ENCODE measurements at regions not wholly inside any gene's neighbourhood (a gene's known extent, or its start where the extent isn't known, plus 50 kb on each side); places are given as distances from the start of the nearest gene placed in this dataset.
"Not testable (repeated sequence)": the region's sequence is repeated elsewhere in the genome, so short reads cannot be mapped to it uniquely, and the experiment has no call there.

GRCh38 chr9:102642651-102643050, 352.5 kb upstream of the CYLC2 start:
- Histone ChIP-seq H3K27me3 (ENCODE audit: control insufficient read depth, insufficient read depth, low read length) (no peaks in the 10 kb centered on the region), H3K4me3 (ENCODE audit: low read depth, low read length) (no peak overlapping the region), H3K36me3 (ENCODE audit: control insufficient read depth, insufficient read depth, low read length) (no peaks in the 10 kb centered on the region), H3K9me3 (ENCODE audit: control insufficient read depth in 2 of 2, low read length in 2 of 2) (peaks cover 0 to 2% of the 10 kb centered on the region in 2 experiments), H3K27ac (ENCODE audit: insufficient read depth, low read length, poor library complexity, severe bottlenecking) (no peak overlapping the region), H3K4me1 (ENCODE audit: control insufficient read depth, insufficient read depth, low read length, poor library complexity, severe bottlenecking) (no peaks in the 10 kb centered on the region)
- no peak for DNase-seq
- Mint-ChIP-seq H3K36me3 (no peaks in the 10 kb centered on the region), H3K9me3 (peaks cover 0 to 8% (median 3%) of the 10 kb centered on the region in 7 donors), H3K27me3 (no peaks in the 10 kb centered on the region), H3K4me3 (no peak overlapping the region), H3K27ac (no peak overlapping the region), H3K4me1 (no peaks in the 10 kb centered on the region)
- no peak for ATAC-seq (ENCODE audit: low read depth in 2 of 2)

GRCh38 chr9:102631559-102631958, 363.6 kb upstream of the CYLC2 start:
- no peaks in the 10 kb centered on the region for H3K27me3 ChIP-seq (ENCODE audit: control insufficient read depth, insufficient read depth, low read length)
- no peak overlapping the region for H3K27ac ChIP-seq (ENCODE audit: insufficient read depth, low read length, poor library complexity, severe bottlenecking)
- Mint-ChIP-seq H3K27ac (no peak overlapping the region), H3K9me3 (peaks cover 0 to 21% (median 6%) of the 10 kb centered on the region in 7 donors), H3K27me3 (no peaks in the 10 kb centered on the region), H3K4me3 (no peak overlapping the region), H3K4me1 (no peaks in the 10 kb centered on the region), H3K36me3 (no peaks in the 10 kb centered on the region)
- no peaks in the 10 kb centered on the region for H3K36me3 ChIP-seq (ENCODE audit: control insufficient read depth, insufficient read depth, low read length)
- no peaks in the 10 kb centered on the region for H3K4me1 ChIP-seq (ENCODE audit: control insufficient read depth, insufficient read depth, low read length, poor library complexity, severe bottlenecking)
- peak in 1 of 3 donors; percentile 0 for DNase-seq
- no peak for ATAC-seq (ENCODE audit: low read depth in 2 of 2)
- no peak overlapping the region for H3K4me3 ChIP-seq (ENCODE audit: low read depth, low read length)
- H3K9me3 ChIP-seq (ENCODE audit: control insufficient read depth in 2 of 2, low read length in 2 of 2), result no peaks in the 10 kb centered on the region

GRCh38 chr9:102609461-102609860, 385.7 kb upstream of the CYLC2 start:
- H3K4me1 Mint-ChIP-seq, result no peaks in the 10 kb centered on the region
- DNase-seq (no peak), ATAC-seq (ENCODE audit: low read depth in 2 of 2) (no peak)
- H3K9me3 Mint-ChIP-seq, result peaks cover 0 to 13% (median 2%) of the 10 kb centered on the region in 7 donors
- Histone ChIP-seq H3K4me3 (ENCODE audit: low read depth, low read length) (no peak overlapping the region), H3K9me3 (ENCODE audit: control insufficient read depth in 2 of 2, low read length in 2 of 2) (peaks cover 0 to 4% of the 10 kb centered on the region in 2 experiments), H3K27me3 (ENCODE audit: control insufficient read depth, insufficient read depth, low read length) (no peaks in the 10 kb centered on the region), H3K27ac (ENCODE audit: insufficient read depth, low read length, poor library complexity, severe bottlenecking) (no peak overlapping the region), H3K36me3 (ENCODE audit: control insufficient read depth, insufficient read depth, low read length) (no peaks in the 10 kb centered on the region), H3K4me1 (ENCODE audit: control insufficient read depth, insufficient read depth, low read length, poor library complexity, severe bottlenecking) (no peaks in the 10 kb centered on the region)
- H3K4me3 Mint-ChIP-seq, result no peak overlapping the region
- no peaks in the 10 kb centered on the region for H3K27me3 Mint-ChIP-seq
- no peak overlapping the region for H3K27ac Mint-ChIP-seq
- H3K36me3 Mint-ChIP-seq, result no peaks in the 10 kb centered on the region

- not testable (repeated sequence) for H3K27ac Mint-ChIP-seq; ATAC-seq (ENCODE audit: low read depth in 2 of 2); H3K27me3 ChIP-seq (ENCODE audit: control insufficient read depth, insufficient read depth, low read length)
Observed at GRCh38 chr9:102603198-102604195, 391.6 kb upstream of the CYLC2 start.

GRCh38 chr9:102594241-102594640, 400.9 kb upstream of the CYLC2 start:
- no peak overlapping the region for H3K4me3 ChIP-seq (ENCODE audit: low read depth, low read length)
- no peak for DNase-seq
- no peak overlapping the region for H3K27ac Mint-ChIP-seq
- no peak overlapping the region for H3K4me3 Mint-ChIP-seq
- no peaks in the 10 kb centered on the region for H3K4me1 Mint-ChIP-seq
- no peaks in the 10 kb centered on the region for H3K4me1 ChIP-seq (ENCODE audit: control insufficient read depth, insufficient read depth, low read length, poor library complexity, severe bottlenecking)
- no peaks in the 10 kb centered on the region for H3K36me3 Mint-ChIP-seq
- no peaks in the 10 kb centered on the region for H3K9me3 ChIP-seq (ENCODE audit: control insufficient read depth in 2 of 2, low read length in 2 of 2)
- ATAC-seq (ENCODE audit: low read depth in 2 of 2), result no peak
- H3K27ac ChIP-seq (ENCODE audit: insufficient read depth, low read length, poor library complexity, severe bottlenecking), result no peak overlapping the region
- H3K27me3 Mint-ChIP-seq, result no peaks in the 10 kb centered on the region
- peaks cover 0 to 28% (median 7%) of the 10 kb centered on the region in 7 donors for H3K9me3 Mint-ChIP-seq
- no peaks in the 10 kb centered on the region for H3K36me3 ChIP-seq (ENCODE audit: control insufficient read depth, insufficient read depth, low read length)
- no peaks in the 10 kb centered on the region for H3K27me3 ChIP-seq (ENCODE audit: control insufficient read depth, insufficient read depth, low read length)

More at GRCh38 chr9:102603198-102604195, 391.6 kb upstream of the CYLC2 start:
- DNase-seq; H3K4me1 ChIP-seq (ENCODE audit: control insufficient read depth, insufficient read depth, low read length, poor library complexity, severe bottlenecking); H3K9me3 ChIP-seq (ENCODE audit: control insufficient read depth in 2 of 2, low read length in 2 of 2); H3K4me3 Mint-ChIP-seq; H3K4me1 Mint-ChIP-seq; H3K36me3 ChIP-seq (ENCODE audit: control insufficient read depth, insufficient read depth, low read length); H3K36me3 Mint-ChIP-seq; H3K4me3 ChIP-seq (ENCODE audit: low read depth, low read length); H3K27me3 Mint-ChIP-seq; H3K27ac ChIP-seq (ENCODE audit: insufficient read depth, low read length, poor library complexity, severe bottlenecking): not testable (repeated sequence)
- H3K9me3 Mint-ChIP-seq, result peaks cover 1 to 23% (median 9%) of the 10 kb centered on the region in 7 donors

GRCh38 chr9:102587281-102587680, 407.9 kb upstream of the CYLC2 start:
- H3K9me3 ChIP-seq (ENCODE audit: control insufficient read depth in 2 of 2, low read length in 2 of 2), result no peaks in the 10 kb centered on the region
- Mint-ChIP-seq H3K4me1 (no peaks in the 10 kb centered on the region), H3K27me3 (no peaks in the 10 kb centered on the region), H3K4me3 (no peak overlapping the region), H3K36me3 (no peaks in the 10 kb centered on the region), H3K27ac (no peak overlapping the region), H3K9me3 (peaks cover 2 to 18% (median 3%) of the 10 kb centered on the region in 7 donors)
- DNase-seq, result no peak
- H3K4me3 ChIP-seq (ENCODE audit: low read depth, low read length), result no peak overlapping the region
- H3K36me3 ChIP-seq (ENCODE audit: control insufficient read depth, insufficient read depth, low read length), result no peaks in the 10 kb centered on the region
- H3K4me1 ChIP-seq (ENCODE audit: control insufficient read depth, insufficient read depth, low read length, poor library complexity, severe bottlenecking), result no peaks in the 10 kb centered on the region
- no peak overlapping the region for H3K27ac ChIP-seq (ENCODE audit: insufficient read depth, low read length, poor library complexity, severe bottlenecking)
- no peaks in the 10 kb centered on the region for H3K27me3 ChIP-seq (ENCODE audit: control insufficient read depth, insufficient read depth, low read length)
- no peak for ATAC-seq (ENCODE audit: low read depth in 2 of 2)

- Histone ChIP-seq H3K27ac (ENCODE audit: insufficient read depth, low read length, poor library complexity, severe bottlenecking) (no peak overlapping the region), H3K36me3 (ENCODE audit: control insufficient read depth, insufficient read depth, low read length) (no peaks in the 10 kb centered on the region), H3K27me3 (ENCODE audit: control insufficient read depth, insufficient read depth, low read length) (no peaks in the 10 kb centered on the region), H3K4me1 (ENCODE audit: control insufficient read depth, insufficient read depth, low read length, poor library complexity, severe bottlenecking) (no peaks in the 10 kb centered on the region), H3K9me3 (ENCODE audit: control insufficient read depth in 2 of 2, low read length in 2 of 2) (no peaks in the 10 kb centered on the region), H3K4me3 (ENCODE audit: low read depth, low read length) (no peak overlapping the region)
- peaks cover 2 to 18% (median 4%) of the 10 kb centered on the region in 7 donors for H3K9me3 Mint-ChIP-seq
- DNase-seq (no peak), ATAC-seq (ENCODE audit: low read depth in 2 of 2) (no peak)
- no peak overlapping the region for H3K4me3 Mint-ChIP-seq
- no peaks in the 10 kb centered on the region for H3K4me1 Mint-ChIP-seq
- H3K27ac Mint-ChIP-seq, result no peak overlapping the region
- peaks cover 4% of the 10 kb centered on the region for H3K27me3 Mint-ChIP-seq
- H3K36me3 Mint-ChIP-seq, result no peaks in the 10 kb centered on the region
Observed at GRCh38 chr9:102569436-102569835, 425.7 kb upstream of the CYLC2 start.

GRCh38 chr9:102551346-102551745, 443.8 kb upstream of the CYLC2 start:
- H3K36me3 Mint-ChIP-seq, result no peaks in the 10 kb centered on the region
- no peak overlapping the region for H3K4me3 Mint-ChIP-seq
- no peaks in the 10 kb centered on the region for H3K36me3 ChIP-seq (ENCODE audit: control insufficient read depth, insufficient read depth, low read length)
- no peak for DNase-seq
- no peaks in the 10 kb centered on the region for H3K27me3 ChIP-seq (ENCODE audit: control insufficient read depth, insufficient read depth, low read length)
- peaks cover 3 to 24% of the 10 kb centered on the region in 2 experiments for H3K9me3 ChIP-seq (ENCODE audit: control insufficient read depth in 2 of 2, low read length in 2 of 2)
- no peaks in the 10 kb centered on the region for H3K27me3 Mint-ChIP-seq
- no peak overlapping the region for H3K27ac Mint-ChIP-seq
- H3K4me1 ChIP-seq (ENCODE audit: control insufficient read depth, insufficient read depth, low read length, poor library complexity, severe bottlenecking), result no peaks in the 10 kb centered on the region
- H3K4me1 Mint-ChIP-seq, result no peaks in the 10 kb centered on the region
- no peak overlapping the region for H3K27ac ChIP-seq (ENCODE audit: insufficient read depth, low read length, poor library complexity, severe bottlenecking)
- H3K9me3 Mint-ChIP-seq, result peaks cover 9 to 43% (median 18%) of the 10 kb centered on the region in 7 donors
- ATAC-seq (ENCODE audit: low read depth in 2 of 2), result no peak
- H3K4me3 ChIP-seq (ENCODE audit: low read depth, low read length), result no peak overlapping the region
